ENCODE measurements at regions not wholly inside any gene's neighbourhood (a gene's known extent, or its start where the extent isn't known, plus 50 kb on each side); places are given as distances from the start of the nearest gene placed in this dataset.
"Not testable (repeated sequence)": the region's sequence is repeated elsewhere in the genome, so short reads cannot be mapped to it uniquely, and the experiment has no call there.

GRCh38 chr15:31172606-31173005, 71.1 kb upstream of the TRPM1 start:
- Mint-ChIP-seq H3K9me3 (no peaks in the 10 kb centered on the region), H3K27ac (no peak overlapping the region), H3K36me3 (no peaks in the 10 kb centered on the region)
- no peak for DNase-seq (ENCODE audit: low spot score in 2 of 2)
- no peak for ATAC-seq

- H3K9me3 Mint-ChIP-seq, result no peaks in the 10 kb centered on the region
- no peak overlapping the region for H3K27ac Mint-ChIP-seq
- ATAC-seq (no peak), DNase-seq (ENCODE audit: low spot score in 2 of 2) (no peak)
- H3K36me3 Mint-ChIP-seq, result no peaks in the 10 kb centered on the region
These were observed 72.4 kb upstream of the TRPM1 start for GRCh38 chr15:31173790-31174450.

GRCh38 chr15:31175484-31175883, 74.0 kb upstream of the TRPM1 start:
- DNase-seq (ENCODE audit: low spot score in 2 of 2), result no peak
- Mint-ChIP-seq H3K36me3 (peaks cover 5 to 7% of the 10 kb centered on the region in 2 donors), H3K9me3 (peaks cover 0 to 6% of the 10 kb centered on the region in 2 donors), H3K27ac (no peak overlapping the region)
- ATAC-seq, result no peak

GRCh38 chr15:31177951-31178350, 76.4 kb upstream of the TRPM1 start:
- peaks cover 0 to 14% of the 10 kb centered on the region in 2 donors for H3K9me3 Mint-ChIP-seq

GRCh38 chr15:31178705-31179104, 77.2 kb upstream of the TRPM1 start:
- DNase-seq (ENCODE audit: low spot score in 2 of 2) (no peak), ATAC-seq (no peak)
- Mint-ChIP-seq H3K9me3 (peaks cover 0 to 14% of the 10 kb centered on the region in 2 donors), H3K27ac (no peak overlapping the region), H3K36me3 (peaks cover 5 to 11% of the 10 kb centered on the region in 2 donors)

More at GRCh38 chr15:31177951-31178350, 76.4 kb upstream of the TRPM1 start:
- Mint-ChIP-seq H3K27ac (peak overlapping the region in 1 of 2 donors; percentile 78), H3K36me3 (peaks cover 5 to 11% of the 10 kb centered on the region in 2 donors)
- ATAC-seq, result peak in 1 of 2 donors; percentile 13
- no peak for DNase-seq (ENCODE audit: low spot score in 2 of 2)

- Mint-ChIP-seq H3K36me3 (peaks cover 5 to 11% of the 10 kb centered on the region in 2 donors), H3K27ac (peak overlapping the region; percentile 33 to 77), H3K9me3 (peaks cover 0 to 14% of the 10 kb centered on the region in 2 donors)
- ATAC-seq (no peak), DNase-seq (ENCODE audit: low spot score in 2 of 2) (no peak)
These were observed 78.2 kb upstream of the TRPM1 start for GRCh38 chr15:31179693-31180092.

GRCh38 chr15:31193291-31193690, 91.8 kb upstream of the TRPM1 start:
- peaks cover 14 to 15% of the 10 kb centered on the region in 2 donors for H3K9me3 Mint-ChIP-seq
- ATAC-seq (no peak), DNase-seq (ENCODE audit: low spot score in 2 of 2) (no peak)
- peak overlapping the region in 1 of 2 donors; percentile 86 for H3K27ac Mint-ChIP-seq
- peaks cover 11 to 16% of the 10 kb centered on the region in 2 donors for H3K36me3 Mint-ChIP-seq

- no peaks in the 10 kb centered on the region for H3K36me3 Mint-ChIP-seq
- DNase-seq (ENCODE audit: low spot score in 2 of 2) (no peak), ATAC-seq (no peak)
- no peak overlapping the region for H3K27ac Mint-ChIP-seq
- H3K9me3 Mint-ChIP-seq, result no peaks in the 10 kb centered on the region
These were observed 94.3 kb upstream of the TRPM1 start for GRCh38 chr15:31195871-31196270.

- DNase-seq (ENCODE audit: low spot score in 2 of 2) (peak in 1 of 2 donors; percentile 60), ATAC-seq (peak; percentile 57)
- Mint-ChIP-seq H3K36me3 (no peaks in the 10 kb centered on the region), H3K27ac (peak overlapping the region; percentile 18 to 73), H3K9me3 (no peaks in the 10 kb centered on the region)
These were observed 96.2 kb upstream of the TRPM1 start for GRCh38 chr15:31197497-31198414.

GRCh38 chr15:31200735-31201151, 99.2 kb upstream of the TRPM1 start:
- Mint-ChIP-seq H3K36me3 (no peaks in the 10 kb centered on the region), H3K9me3 (no peaks in the 10 kb centered on the region), H3K27ac (peak overlapping the region in 1 of 2 donors; percentile 75)
- ATAC-seq (peak; percentile 69 to 70), DNase-seq (ENCODE audit: low spot score in 2 of 2) (peak in 1 of 2 donors; percentile 53)

- H3K36me3 Mint-ChIP-seq, result no peaks in the 10 kb centered on the region
- DNase-seq (ENCODE audit: low spot score in 2 of 2), result no peak
- peak; percentile 74 to 78 for ATAC-seq
- no peaks in the 10 kb centered on the region for H3K9me3 Mint-ChIP-seq
- H3K27ac Mint-ChIP-seq, result no peak overlapping the region
These were observed 101.4 kb upstream of the TRPM1 start for GRCh38 chr15:31202953-31203352.

- Mint-ChIP-seq H3K36me3 (no peaks in the 10 kb centered on the region), H3K9me3 (no peaks in the 10 kb centered on the region), H3K27ac (no peak overlapping the region)
- ATAC-seq (no peak), DNase-seq (ENCODE audit: low spot score in 2 of 2) (no peak)
These were observed 102.5 kb upstream of the TRPM1 start for GRCh38 chr15:31203999-31204398.

GRCh38 chr15:31206386-31207181, 105.1 kb upstream of the TRPM1 start:
- Mint-ChIP-seq H3K36me3 (peaks cover 0 to 6% of the 10 kb centered on the region in 2 donors), H3K9me3 (peaks cover 0 to 5% of the 10 kb centered on the region in 2 donors), H3K27ac (no peak overlapping the region)
- no peak for ATAC-seq
- DNase-seq (ENCODE audit: low spot score in 2 of 2), result no peak

- DNase-seq (ENCODE audit: low spot score in 2 of 2) (no peak), ATAC-seq (peak in 1 of 2 donors; percentile 39)
- Mint-ChIP-seq H3K36me3 (peaks cover 0 to 9% of the 10 kb centered on the region in 2 donors), H3K27ac (no peak overlapping the region), H3K9me3 (peaks cover 0 to 5% of the 10 kb centered on the region in 2 donors)
These were observed 105.7 kb upstream of the TRPM1 start for GRCh38 chr15:31207246-31207645.

GRCh38 chr15:31207861-31208260, 106.3 kb upstream of the TRPM1 start:
- not testable (repeated sequence) for ATAC-seq; H3K36me3 Mint-ChIP-seq; H3K9me3 Mint-ChIP-seq; DNase-seq (ENCODE audit: low spot score in 2 of 2); H3K27ac Mint-ChIP-seq

- DNase-seq (ENCODE audit: low spot score in 2 of 2) (no peak), ATAC-seq (no peak)
- Mint-ChIP-seq H3K36me3 (peaks cover 0 to 9% of the 10 kb centered on the region in 2 donors), H3K27ac (no peak overlapping the region), H3K9me3 (peaks cover 0 to 5% of the 10 kb centered on the region in 2 donors)
These were observed 107.3 kb upstream of the TRPM1 start for GRCh38 chr15:31208817-31209216.
